NOMO-1 treated with DMSO at 0.1 percent for 48 hours (cell line): ENCODE measurements at regions not wholly inside any gene's neighbourhood (a gene's known extent, or its start where the extent isn't known, plus 50 kb on each side); places are given as distances from the start of the nearest gene placed in this dataset.
"Not testable (repeated sequence)": the region's sequence is repeated elsewhere in the genome, so short reads cannot be mapped to it uniquely, and the experiment has no call there.

Source experiments
- DNase-seq: peaks from one replicate; lab custom pipeline; 2025; ENCODE audit not compliant: unreplicated experiment; lab: John Stamatoyannopoulos, UW

- DNase-seq = not testable (repeated sequence)
These were observed 234.1 kb upstream of the SEMA3C start for GRCh38 chr7:81152925-81153324.

GRCh38 chr7:81150951-81151361 lies 232.1 kb upstream of the SEMA3C start:
- no peak for DNase-seq

GRCh38 chr7:81143856-81144255 lies 225.0 kb upstream of the SEMA3C start:
- no peak for DNase-seq

DNA sequence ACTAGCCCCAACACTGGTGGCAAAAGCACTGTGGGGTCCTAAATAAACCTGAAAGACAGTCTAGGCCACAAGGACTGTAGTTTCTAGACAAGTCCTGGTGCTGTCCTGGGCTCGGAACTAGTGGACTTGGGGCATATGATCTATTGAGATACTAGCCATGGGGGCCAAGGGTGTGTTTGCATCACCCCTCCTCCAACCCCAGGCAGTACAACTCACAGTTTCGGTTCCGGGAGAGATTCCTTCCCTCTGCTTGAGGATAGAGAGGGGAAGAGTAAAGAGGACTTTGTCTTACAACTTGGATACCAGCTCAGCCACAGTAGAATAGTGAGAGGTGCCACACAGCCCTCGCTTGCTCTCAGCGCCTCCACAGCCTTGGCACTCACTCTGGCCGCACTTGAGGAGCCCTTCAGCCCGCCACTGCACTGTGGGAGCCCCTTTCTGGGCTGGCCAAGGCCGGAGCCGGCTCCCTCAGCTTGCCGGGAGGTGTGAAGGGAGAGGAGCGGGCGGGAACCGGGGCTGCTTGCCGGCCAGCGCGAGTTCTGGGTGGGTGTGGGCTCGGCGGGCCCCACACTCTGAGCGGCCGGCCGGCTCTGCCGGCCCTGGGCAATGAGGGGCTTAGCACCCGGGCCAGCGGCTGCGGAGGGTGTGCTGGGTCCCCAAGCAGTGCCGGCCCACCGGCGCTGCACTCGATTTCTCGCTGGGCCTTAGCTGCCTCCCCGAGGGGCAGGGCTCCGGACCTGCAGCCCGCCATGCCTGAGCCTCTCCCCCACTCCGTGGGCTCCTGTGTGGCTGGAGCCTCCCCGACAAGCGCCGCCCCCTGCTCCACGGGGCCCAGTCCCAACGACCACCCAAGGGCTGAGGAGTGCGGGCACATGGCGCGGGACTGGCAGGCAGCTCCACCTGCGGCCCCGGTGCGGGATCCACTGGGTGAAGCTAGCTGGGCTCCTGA lies 222.7 kb upstream of the SEMA3C start:
- DNase-seq = peak; percentile 90

DNA sequence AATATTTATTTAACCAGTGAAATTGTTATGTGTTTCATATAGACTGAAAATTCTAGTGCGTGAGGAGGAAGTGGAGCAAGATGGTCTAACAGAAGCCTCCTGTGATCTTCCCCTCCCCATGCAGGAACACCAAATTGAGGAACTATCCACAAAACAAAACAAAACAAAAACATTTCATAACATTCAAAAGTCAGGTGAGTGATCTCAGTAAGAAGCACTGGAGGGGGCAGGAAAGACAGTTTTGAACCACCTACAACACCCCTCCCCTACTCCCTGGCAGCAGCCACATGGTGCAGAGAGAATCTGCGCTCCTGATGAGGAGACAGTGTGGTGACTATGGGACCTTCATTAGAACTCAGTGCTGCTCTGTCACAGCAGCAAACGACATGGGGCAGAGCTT lies 221.9 kb upstream of the SEMA3C start:
- DNase-seq = peak; percentile 99

DNA sequence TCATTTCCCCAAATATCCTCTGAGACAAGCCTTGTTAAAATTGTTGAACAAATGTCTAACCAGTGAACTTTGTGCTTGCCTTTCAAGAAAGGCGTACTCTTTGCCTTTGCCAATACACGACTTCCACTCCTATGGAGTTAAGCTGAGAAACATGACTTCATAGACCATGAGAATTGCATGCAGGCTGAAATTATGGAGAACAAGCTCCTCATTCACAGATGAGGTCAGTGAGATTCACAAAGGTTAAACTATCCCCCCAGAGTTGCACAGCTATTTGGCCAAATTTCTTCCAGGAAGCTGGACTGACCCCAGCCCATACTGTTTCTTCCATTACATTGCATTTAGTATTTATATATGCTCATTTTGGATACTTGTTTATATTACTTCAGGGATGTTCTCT lies 221.4 kb upstream of the SEMA3C start:
- DNase-seq = peak; percentile 66

- DNase-seq = peak; percentile 57
These were observed 220.0 kb upstream of the SEMA3C start for GRCh38 chr7:81138870-81139269.

GRCh38 chr7:81135324-81135723 lies 216.5 kb upstream of the SEMA3C start:
- no peak for DNase-seq

DNA sequence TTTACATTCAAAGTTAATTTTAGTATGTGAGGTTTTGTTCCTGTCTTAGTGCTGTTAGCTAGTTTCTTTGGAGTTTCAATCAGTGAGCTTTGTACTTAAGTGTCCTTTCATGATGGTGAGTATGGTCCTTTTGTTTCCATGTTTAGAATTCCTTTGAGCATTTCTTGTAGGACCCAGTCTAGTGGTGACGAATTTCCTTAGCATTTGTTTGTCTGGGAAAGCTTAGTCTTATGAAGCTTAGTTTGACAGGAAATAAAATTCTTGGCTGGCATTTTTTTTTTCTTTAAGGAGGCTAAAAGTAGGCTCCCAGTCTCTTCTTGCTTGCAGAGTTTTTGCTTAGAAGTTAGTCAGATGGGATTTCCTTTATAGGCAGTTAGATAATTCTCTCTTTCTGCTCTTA lies 209.2 kb upstream of the SEMA3C start:
- no peak for DNase-seq

DNA sequence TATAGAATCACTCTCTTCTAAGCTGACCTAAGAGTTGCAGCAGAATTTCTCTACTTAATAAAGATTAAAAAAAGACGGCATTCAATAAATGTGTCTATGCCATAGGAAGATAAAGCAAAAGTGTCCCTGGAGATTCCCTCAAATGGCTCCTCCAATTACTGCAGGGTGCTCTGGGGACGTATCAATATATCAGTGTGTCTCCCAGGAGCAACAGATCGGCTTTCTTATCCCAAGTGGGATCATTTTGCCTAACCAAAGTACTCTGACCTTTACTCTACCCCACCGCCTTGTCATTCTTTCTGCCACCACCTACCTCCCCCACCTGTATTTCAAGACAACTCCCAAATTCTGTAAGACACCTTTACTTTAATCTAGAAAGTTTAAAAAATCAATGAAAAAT lies 202.0 kb upstream of the SEMA3C start:
- DNase-seq = no peak

GRCh38 chr7:81120111-81120510 lies 201.3 kb upstream of the SEMA3C start:
- DNase-seq = no peak

DNA sequence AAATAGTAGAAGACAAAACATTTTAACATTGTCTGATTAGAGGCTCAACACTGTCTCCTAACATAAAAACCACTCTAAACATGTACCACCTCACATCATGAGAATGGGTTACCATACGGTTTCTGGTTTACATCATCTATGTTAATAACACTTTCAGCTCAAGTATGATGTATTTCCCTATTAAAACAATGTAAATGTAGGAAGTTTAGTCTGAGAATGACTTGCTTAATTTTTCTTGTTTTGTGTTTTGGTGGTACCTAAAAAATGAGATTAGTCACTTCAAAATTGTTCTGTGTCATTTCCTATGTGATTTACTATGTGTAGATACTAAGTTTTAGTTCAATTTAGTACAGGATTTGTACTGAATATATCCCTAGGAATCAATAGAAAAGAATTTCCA lies 195.8 kb upstream of the SEMA3C start:
- DNase-seq = no peak

DNA sequence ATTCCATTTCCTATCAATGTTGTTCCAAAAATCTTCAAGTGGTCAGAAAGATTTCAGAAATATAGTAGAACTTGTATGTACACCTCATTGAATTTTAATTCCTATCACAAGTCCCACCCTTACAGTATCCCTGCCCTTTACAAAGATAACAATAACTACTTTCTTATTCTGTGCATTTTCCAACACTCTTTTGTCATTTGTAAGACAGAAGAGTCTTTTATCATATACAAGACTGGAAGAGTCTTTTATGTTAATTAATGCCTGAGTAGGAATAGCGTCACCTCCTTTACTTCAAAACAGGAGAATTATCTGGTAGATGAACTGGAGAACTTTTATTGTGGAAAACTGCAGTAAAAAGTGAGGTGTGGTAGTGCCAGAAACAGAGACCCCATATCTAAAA lies 193.9 kb upstream of the SEMA3C start:
- no peak for DNase-seq

DNA sequence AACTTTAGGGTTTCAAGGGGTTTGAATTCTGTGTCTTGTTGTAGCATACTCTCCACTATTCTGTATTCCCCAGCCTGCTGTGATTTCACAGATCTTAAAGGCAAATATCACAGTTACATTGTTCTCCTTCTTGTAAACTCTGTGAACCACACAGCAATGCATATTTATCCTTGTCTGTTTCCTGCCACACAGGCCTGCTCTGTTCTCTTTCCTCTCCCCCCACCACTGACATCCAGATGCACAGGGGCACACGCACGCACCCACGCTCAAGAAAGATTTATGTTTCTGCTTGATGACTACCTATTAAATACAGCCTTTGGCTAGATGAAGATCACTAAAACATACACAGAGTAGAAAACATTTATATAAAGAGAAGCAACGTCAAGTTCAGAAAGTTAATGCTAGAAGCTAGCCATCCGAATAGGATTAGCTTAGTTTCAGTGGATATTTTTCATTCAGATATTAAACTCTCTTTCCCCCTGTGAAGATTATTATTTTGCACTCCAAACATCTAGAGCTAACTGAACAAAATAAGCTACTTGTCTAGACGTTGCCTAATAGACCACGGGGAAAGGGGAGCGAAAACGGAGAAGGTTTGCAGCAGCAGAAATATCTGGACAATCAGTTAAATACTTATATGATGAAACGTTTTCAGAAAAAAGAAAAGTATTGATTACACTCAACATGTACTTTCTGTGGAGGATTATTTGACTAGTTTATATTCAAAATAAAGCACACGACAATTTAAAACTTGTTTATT lies 193.1 kb upstream of the SEMA3C start:
- DNase-seq = no peak

DNA sequence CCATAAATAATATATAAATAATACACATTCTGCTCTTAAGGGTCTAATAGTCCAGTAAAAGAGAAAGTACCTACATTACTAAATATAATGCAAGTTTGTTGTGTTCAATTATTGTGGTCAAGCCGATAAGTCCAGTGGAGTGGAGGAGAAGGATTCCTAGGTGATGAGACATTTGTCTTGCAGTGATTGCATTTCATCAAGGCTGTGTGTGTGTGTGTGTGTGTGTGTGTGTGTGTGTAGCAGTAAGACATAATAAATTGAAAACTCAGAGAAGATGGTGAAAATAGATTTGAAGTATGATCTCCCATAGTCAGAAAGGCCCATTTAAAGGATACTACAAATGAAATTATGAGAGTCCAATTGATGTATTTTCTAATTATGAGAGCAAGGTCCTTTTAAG lies 192.5 kb upstream of the SEMA3C start:
- DNase-seq = no peak

DNA sequence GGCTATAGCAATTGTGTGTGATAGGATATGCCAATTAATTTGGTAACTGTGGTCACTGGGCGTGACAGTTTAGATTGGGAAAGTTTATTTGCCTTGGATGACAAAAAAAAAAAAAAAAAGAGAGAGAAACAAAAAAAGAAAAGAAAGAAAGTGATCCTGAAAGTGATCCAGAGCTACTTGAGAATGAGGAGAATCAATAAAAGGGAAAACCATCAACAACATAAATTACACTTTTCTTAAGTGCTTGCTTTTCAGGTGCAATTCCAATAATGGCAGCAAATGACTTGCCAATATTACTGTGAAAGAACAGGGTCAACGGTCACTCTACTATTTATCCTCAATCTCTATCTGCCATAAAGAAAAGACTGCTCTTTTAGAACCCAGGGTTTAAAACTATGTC lies 191.8 kb upstream of the SEMA3C start:
- no peak for DNase-seq

- DNase-seq = no peak
These were observed 179.4 kb upstream of the SEMA3C start for GRCh38 chr7:81098213-81098612.

GRCh38 chr7:81094952-81095351 lies 176.1 kb upstream of the SEMA3C start:
- DNase-seq = no peak

DNA sequence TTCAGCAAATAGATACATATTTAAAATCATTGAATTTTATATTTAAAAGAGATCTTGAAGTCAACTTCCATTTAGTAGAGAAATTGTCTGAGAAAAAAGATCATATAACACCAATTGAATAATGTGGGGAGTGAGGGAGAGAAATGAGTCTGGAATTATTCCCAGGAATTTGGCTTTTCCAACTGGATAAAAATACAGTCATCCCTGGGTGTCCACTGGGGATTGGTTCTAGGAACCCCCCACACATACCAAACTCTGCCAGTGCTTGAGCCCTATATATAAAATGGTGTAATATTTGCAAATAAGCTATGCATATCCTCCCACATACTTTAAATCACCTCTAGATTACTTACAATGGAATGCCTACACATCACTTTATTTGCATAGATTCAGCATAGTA lies 162.8 kb upstream of the SEMA3C start:
- DNase-seq = no peak

- DNase-seq = no peak
These were observed 161.7 kb upstream of the SEMA3C start for GRCh38 chr7:81080553-81080952.

- DNase-seq = no peak
These were observed 160.9 kb upstream of the SEMA3C start for GRCh38 chr7:81079746-81080145.

- no peak for DNase-seq
These were observed 156.3 kb upstream of the SEMA3C start for GRCh38 chr7:81075150-81075549.
